Activated naive CD8-positive, alpha-beta T cell treated with anti-CD3 and anti-CD28 coated beads for 36 hours (primary cell): ENCODE measurements at regions not wholly inside any gene's neighbourhood (a gene's known extent, or its start where the extent isn't known, plus 50 kb on each side); places are given as distances from the start of the nearest gene placed in this dataset.

Experiments used
- DNase-seq: peaks from one replicate; pipeline ENCODE4 v3.0.0; 2021
- H3K27ac Mint-ChIP-seq: one replicate; pipeline ENCODE4 v1.8.0; 2022; ENCODE audit warnings: mild to moderate bottlenecking, moderate library complexity, mixed read lengths
- H3K27me3 Mint-ChIP-seq: one replicate; pipeline ENCODE4 v1.8.0; 2022; ENCODE audit warnings: mild to moderate bottlenecking, mixed read lengths
- H3K36me3 Mint-ChIP-seq: one replicate; pipeline ENCODE4 v1.8.0; 2021; ENCODE audit warnings: mild to moderate bottlenecking, mixed read lengths
- H3K4me1 Mint-ChIP-seq: one replicate; pipeline ENCODE4 v1.8.0; 2021; ENCODE audit warnings: mixed read lengths
- H3K4me3 Mint-ChIP-seq: one replicate; pipeline ENCODE4 v1.8.0; 2022; ENCODE audit warnings: mild to moderate bottlenecking, moderate library complexity, mixed read lengths
- H3K9me3 Mint-ChIP-seq: one replicate; pipeline ENCODE4 v1.8.0; 2022; ENCODE audit warnings: mixed read lengths

GRCh38 chr12:113640837-113641236, 169.2 kb upstream of the LHX5 start:
- no peaks in the 10 kb centered on the region for H3K36me3 Mint-ChIP-seq
- no peak overlapping the region for H3K27ac Mint-ChIP-seq
- no peak for DNase-seq
- H3K27me3 Mint-ChIP-seq = peaks cover 58% of the 10 kb centered on the region
- H3K9me3 Mint-ChIP-seq = no peaks in the 10 kb centered on the region
- H3K4me3 Mint-ChIP-seq = no peak overlapping the region
- H3K4me1 Mint-ChIP-seq = peaks cover 2% of the 10 kb centered on the region

- no peak overlapping the region for H3K27ac Mint-ChIP-seq
- H3K4me1 Mint-ChIP-seq = peaks cover 2% of the 10 kb centered on the region
- no peak overlapping the region for H3K4me3 Mint-ChIP-seq
- H3K36me3 Mint-ChIP-seq = no peaks in the 10 kb centered on the region
- H3K9me3 Mint-ChIP-seq = no peaks in the 10 kb centered on the region
- peaks cover 56% of the 10 kb centered on the region for H3K27me3 Mint-ChIP-seq
- DNase-seq = no peak
Measured at GRCh38 chr12:113639474-113639873, 167.8 kb upstream of the LHX5 start.

GRCh38 chr12:113638460-113638775, 166.7 kb upstream of the LHX5 start:
- Mint-ChIP-seq H3K27ac (no peak overlapping the region), H3K4me3 (no peak overlapping the region), H3K9me3 (no peaks in the 10 kb centered on the region), H3K4me1 (peaks cover 2% of the 10 kb centered on the region), H3K27me3 (peaks cover 49% of the 10 kb centered on the region), H3K36me3 (no peaks in the 10 kb centered on the region)
- no peak for DNase-seq

- H3K9me3 Mint-ChIP-seq = peaks cover 7% of the 10 kb centered on the region
Measured at GRCh38 chr12:113634982-113635381, 163.3 kb upstream of the LHX5 start.

GRCh38 chr12:113634474-113634873, 162.8 kb upstream of the LHX5 start:
- H3K36me3 Mint-ChIP-seq = no peaks in the 10 kb centered on the region
- H3K4me1 Mint-ChIP-seq = peaks cover 2% of the 10 kb centered on the region
- no peak overlapping the region for H3K27ac Mint-ChIP-seq
- peaks cover 7% of the 10 kb centered on the region for H3K9me3 Mint-ChIP-seq
- no peak for DNase-seq
- peaks cover 26% of the 10 kb centered on the region for H3K27me3 Mint-ChIP-seq
- H3K4me3 Mint-ChIP-seq = no peak overlapping the region

More at GRCh38 chr12:113634982-113635381, 163.3 kb upstream of the LHX5 start:
- DNase-seq = no peak
- H3K27ac Mint-ChIP-seq = no peak overlapping the region
- peaks cover 31% of the 10 kb centered on the region for H3K27me3 Mint-ChIP-seq
- H3K4me3 Mint-ChIP-seq = no peak overlapping the region
- peaks cover 2% of the 10 kb centered on the region for H3K4me1 Mint-ChIP-seq
- no peaks in the 10 kb centered on the region for H3K36me3 Mint-ChIP-seq

GRCh38 chr12:113633678-113634332, 162.1 kb upstream of the LHX5 start:
- Mint-ChIP-seq H3K27ac (no peak overlapping the region), H3K9me3 (peaks cover 7% of the 10 kb centered on the region), H3K4me1 (peaks cover 2% of the 10 kb centered on the region), H3K36me3 (no peaks in the 10 kb centered on the region), H3K27me3 (peaks cover 20% of the 10 kb centered on the region), H3K4me3 (no peak overlapping the region)
- DNase-seq = no peak

DNA sequence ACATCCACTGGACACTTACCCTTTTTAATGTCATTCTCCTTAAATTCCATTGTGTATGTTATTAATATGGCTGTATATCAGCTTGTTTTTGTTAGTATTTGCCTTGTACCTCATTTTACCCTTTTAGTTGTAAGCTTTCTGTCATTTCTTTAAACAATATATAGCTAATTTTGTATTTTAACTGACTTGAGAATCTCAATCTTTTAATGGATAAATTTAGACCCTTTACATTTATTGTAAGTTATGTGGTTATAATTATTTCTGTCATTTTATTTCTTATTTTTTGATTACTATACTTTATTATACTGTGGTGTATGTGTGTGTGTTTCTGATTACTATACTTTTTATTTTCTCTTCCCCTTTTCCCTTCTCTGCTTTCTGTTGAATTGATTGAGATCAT, 159.0 kb upstream of the LHX5 start:
- Mint-ChIP-seq H3K9me3 (peaks cover 14% of the 10 kb centered on the region), H3K4me1 (no peaks in the 10 kb centered on the region), H3K4me3 (no peak overlapping the region), H3K27me3 (peaks cover 6% of the 10 kb centered on the region), H3K36me3 (no peaks in the 10 kb centered on the region), H3K27ac (no peak overlapping the region)
- no peak for DNase-seq

DNA sequence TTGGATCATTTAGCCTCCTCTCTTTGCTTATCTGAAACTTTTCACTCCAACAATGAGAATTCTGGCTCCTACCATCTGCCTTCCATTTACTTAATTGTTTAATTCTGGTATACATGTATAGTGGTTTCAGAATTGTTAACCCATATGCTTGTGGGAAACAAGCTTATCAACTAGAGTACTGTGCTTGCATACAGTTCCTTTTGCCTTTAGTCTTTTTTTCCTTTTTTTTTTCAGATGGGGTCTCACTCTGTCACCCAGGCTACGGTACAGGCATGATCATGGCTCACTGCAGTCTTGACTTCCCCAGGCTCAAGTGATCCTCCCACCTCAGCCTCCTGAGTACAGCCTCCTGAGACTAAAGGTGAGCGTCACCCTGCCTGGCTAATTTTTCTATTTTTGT, 153.8 kb upstream of the LHX5 start:
- DNase-seq = no peak
- no peak overlapping the region for H3K27ac Mint-ChIP-seq
- H3K36me3 Mint-ChIP-seq = no peaks in the 10 kb centered on the region
- H3K4me1 Mint-ChIP-seq = no peaks in the 10 kb centered on the region
- peaks cover 7% of the 10 kb centered on the region for H3K27me3 Mint-ChIP-seq
- no peak overlapping the region for H3K4me3 Mint-ChIP-seq
- H3K9me3 Mint-ChIP-seq = peaks cover 15% of the 10 kb centered on the region

GRCh38 chr12:113622410-113622809, 150.7 kb upstream of the LHX5 start:
- H3K27ac Mint-ChIP-seq = no peak overlapping the region
- H3K4me1 Mint-ChIP-seq = no peaks in the 10 kb centered on the region
- H3K4me3 Mint-ChIP-seq = no peak overlapping the region
- peaks cover 10% of the 10 kb centered on the region for H3K27me3 Mint-ChIP-seq
- DNase-seq = no peak
- no peaks in the 10 kb centered on the region for H3K36me3 Mint-ChIP-seq
- peaks cover 9% of the 10 kb centered on the region for H3K9me3 Mint-ChIP-seq

DNA sequence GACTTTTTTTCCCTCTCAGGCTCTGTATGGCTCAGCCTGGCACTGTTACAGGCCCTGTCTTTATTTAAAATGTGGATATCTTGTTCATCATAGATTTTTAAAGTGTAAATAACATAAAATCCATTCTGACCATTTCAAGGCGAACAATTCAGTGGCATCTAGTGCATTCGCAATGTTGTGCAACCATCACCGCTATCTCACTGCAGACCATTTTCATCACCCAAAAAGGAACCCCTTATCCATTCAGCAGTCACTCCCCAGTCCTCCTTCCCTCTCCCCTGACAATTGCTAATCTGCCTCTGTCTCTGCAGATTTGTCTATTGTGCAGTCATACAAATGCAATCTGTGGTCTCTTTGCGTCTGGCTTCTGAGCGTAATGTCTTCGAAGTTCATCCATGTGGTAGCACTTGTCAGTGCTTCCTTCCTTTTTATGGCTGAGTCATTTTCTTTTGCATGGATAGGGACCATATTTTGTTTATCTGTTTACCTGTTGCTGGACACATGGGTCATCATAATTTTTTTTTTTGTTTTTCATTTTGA, 148.8 kb upstream of the LHX5 start:
- Mint-ChIP-seq H3K36me3 (no peaks in the 10 kb centered on the region), H3K4me3 (no peak overlapping the region), H3K4me1 (no peaks in the 10 kb centered on the region), H3K27ac (no peak overlapping the region), H3K9me3 (peaks cover 2% of the 10 kb centered on the region), H3K27me3 (peaks cover 21% of the 10 kb centered on the region)
- DNase-seq = no peak

DNA sequence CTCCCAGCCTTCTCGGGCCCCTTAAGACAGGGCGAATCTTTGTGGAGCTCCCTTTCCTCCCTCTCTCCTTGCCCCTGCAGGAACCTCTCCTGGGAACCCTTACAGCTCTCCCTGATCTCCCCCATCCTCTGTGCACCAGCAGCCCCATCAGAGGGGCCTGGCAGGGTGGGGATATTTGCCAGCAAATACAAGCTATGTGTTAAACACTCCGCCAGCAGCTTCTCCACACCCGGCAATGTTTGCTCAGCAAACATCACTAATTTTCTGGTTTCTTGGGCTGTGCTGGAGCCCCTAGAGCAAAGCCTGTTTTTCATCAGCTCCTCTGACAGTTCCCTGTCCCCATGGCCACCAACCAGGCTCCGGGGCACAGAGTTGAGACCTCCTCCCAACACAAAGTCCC, 147.5 kb upstream of the LHX5 start:
- no peaks in the 10 kb centered on the region for H3K9me3 Mint-ChIP-seq
- H3K4me1 Mint-ChIP-seq = no peaks in the 10 kb centered on the region
- peaks cover 30% of the 10 kb centered on the region for H3K27me3 Mint-ChIP-seq
- no peak overlapping the region for H3K4me3 Mint-ChIP-seq
- no peak overlapping the region for H3K27ac Mint-ChIP-seq
- DNase-seq = no peak
- H3K36me3 Mint-ChIP-seq = no peaks in the 10 kb centered on the region

DNA sequence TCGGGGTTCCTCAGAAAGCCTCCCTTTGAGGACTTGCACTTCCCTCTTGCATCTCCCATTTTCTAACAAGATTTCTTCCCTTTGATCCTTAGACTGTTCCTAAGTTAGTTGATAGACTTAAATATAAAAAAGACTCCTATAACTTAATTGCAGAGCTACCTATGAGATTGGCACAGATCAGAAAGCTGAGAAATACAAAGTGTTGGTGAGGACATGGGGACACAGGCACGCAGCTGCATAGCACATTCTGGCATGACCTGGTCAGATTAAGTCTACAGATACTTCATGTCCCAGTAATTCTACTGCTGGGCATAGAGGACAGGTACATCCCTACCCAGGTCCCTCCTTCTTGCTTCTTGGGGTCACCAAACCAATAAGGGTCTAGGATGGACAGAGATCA, 141.7 kb upstream of the LHX5 start:
- no peak for DNase-seq
- Mint-ChIP-seq H3K27ac (no peak overlapping the region), H3K36me3 (no peaks in the 10 kb centered on the region), H3K27me3 (peaks cover 63% of the 10 kb centered on the region), H3K9me3 (no peaks in the 10 kb centered on the region), H3K4me3 (no peak overlapping the region), H3K4me1 (no peaks in the 10 kb centered on the region)

- Mint-ChIP-seq H3K4me1 (no peaks in the 10 kb centered on the region), H3K36me3 (no peaks in the 10 kb centered on the region), H3K27me3 (peaks cover 63% of the 10 kb centered on the region), H3K27ac (no peak overlapping the region), H3K4me3 (no peak overlapping the region), H3K9me3 (peaks cover 3% of the 10 kb centered on the region)
- no peak for DNase-seq
Measured at GRCh38 chr12:113612793-113613192, 141.1 kb upstream of the LHX5 start.

DNA sequence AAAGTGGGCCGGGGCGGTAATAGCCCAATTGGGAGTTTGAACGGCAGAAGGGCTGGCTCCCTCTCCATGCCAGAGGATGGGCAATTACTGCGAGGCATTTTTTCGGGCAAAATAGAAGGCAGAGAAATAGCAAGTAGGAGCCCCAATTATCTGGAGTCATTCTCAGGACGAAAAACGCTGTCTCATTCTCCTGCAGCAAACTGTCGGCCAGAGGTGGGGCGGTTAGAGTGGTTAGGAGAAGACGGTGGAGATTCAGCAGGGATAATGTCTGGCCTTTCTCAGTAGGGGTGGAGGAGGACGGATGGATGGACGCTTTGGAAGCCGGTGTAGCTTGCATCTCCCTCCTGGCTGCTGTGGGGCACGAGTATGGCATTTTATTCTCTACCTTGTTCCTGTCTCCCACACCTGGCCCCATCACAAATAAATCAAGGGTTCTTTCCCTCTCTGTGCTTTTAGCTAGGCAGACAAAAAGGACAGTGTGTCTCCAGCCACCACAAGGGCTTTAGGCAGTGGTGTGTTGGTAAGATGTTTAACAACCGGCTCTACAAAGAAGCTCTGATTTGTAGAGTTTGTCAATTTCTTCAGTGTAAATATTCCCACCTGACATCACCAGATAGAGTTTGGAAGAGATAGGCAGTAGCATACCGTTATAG, 140.5 kb upstream of the LHX5 start:
- H3K36me3 Mint-ChIP-seq = no peaks in the 10 kb centered on the region
- DNase-seq = no peak
- no peak overlapping the region for H3K4me3 Mint-ChIP-seq
- peaks cover 3% of the 10 kb centered on the region for H3K9me3 Mint-ChIP-seq
- no peaks in the 10 kb centered on the region for H3K4me1 Mint-ChIP-seq
- H3K27me3 Mint-ChIP-seq = peaks cover 63% of the 10 kb centered on the region
- H3K27ac Mint-ChIP-seq = no peak overlapping the region

GRCh38 chr12:113611652-113612051, 140.0 kb upstream of the LHX5 start:
- Mint-ChIP-seq H3K9me3 (peaks cover 3% of the 10 kb centered on the region), H3K4me1 (no peaks in the 10 kb centered on the region), H3K36me3 (no peaks in the 10 kb centered on the region), H3K27ac (no peak overlapping the region), H3K4me3 (no peak overlapping the region), H3K27me3 (peaks cover 60% of the 10 kb centered on the region)
- DNase-seq = no peak

DNA sequence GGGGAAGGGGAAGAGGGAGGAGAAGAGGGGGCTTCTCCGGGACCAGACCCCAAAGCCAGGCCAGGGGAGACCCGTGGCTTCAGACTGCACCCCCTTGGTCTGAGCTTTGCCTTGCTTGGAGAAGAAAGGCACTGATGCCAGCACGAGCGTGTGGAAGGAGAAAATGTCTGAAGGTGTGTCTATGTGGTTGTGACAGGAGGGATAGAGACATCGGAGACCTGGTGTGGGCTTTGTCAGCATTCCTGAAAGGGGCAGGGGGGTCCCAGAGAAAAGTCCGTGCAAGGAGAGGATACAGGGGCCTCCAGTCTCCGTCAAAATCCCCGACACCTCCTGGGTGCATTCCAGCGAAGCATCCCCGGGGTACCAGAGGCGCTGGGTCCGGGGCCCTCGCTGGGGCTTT, 139.0 kb upstream of the LHX5 start:
- Mint-ChIP-seq H3K27ac (no peak overlapping the region), H3K4me1 (no peaks in the 10 kb centered on the region), H3K27me3 (peaks cover 52% of the 10 kb centered on the region), H3K4me3 (no peak overlapping the region), H3K9me3 (peaks cover 3% of the 10 kb centered on the region), H3K36me3 (no peaks in the 10 kb centered on the region)
- no peak for DNase-seq
